Mucosa of descending colon (tissue), 3 donors: ENCODE measurements at regions not wholly inside any gene's neighbourhood (a gene's known extent, or its start where the extent isn't known, plus 50 kb on each side); places are given as distances from the start of the nearest gene placed in this dataset.

Source experiments
- ATAC-seq: fragments of 200-7000 bp; cut with Tn5 transposase; one replicate; pipeline ENCODE4 v1.9.1; 2020; ENCODE audit warnings: mild to moderate bottlenecking, moderate library complexity
- DNase-seq, 3 donors: peaks; one replicate each; pipeline ENCODE4 v3.0.0-alpha.2; 2020
- H3K36me3 ChIP-seq: fragments of 200-600 bp; one replicate; pipeline ENCODE4 v1.8.0; 2021; ENCODE audit warnings: low read depth, mild to moderate bottlenecking
- H3K4me1 ChIP-seq: fragments of 200-600 bp; one replicate; pipeline ENCODE4 v1.8.0; 2021; ENCODE audit warnings: low read depth, mild to moderate bottlenecking
- H3K4me3 ChIP-seq: fragments of 200-600 bp; one replicate; pipeline ENCODE4 v1.8.0; 2021; ENCODE audit warnings: mild to moderate bottlenecking
- H3K9me3 ChIP-seq: fragments of 200-600 bp; one replicate; pipeline ENCODE4 v1.8.0; 2021; ENCODE audit warnings: mild to moderate bottlenecking
- CTCF ChIP-seq: fragments of 200-600 bp; IDR thresholded peaks from one replicate; pipeline ENCODE4 v1.8.0; 2022; ENCODE audit warnings: antibody characterized with exemption, mild to moderate bottlenecking
- intact Hi-C, 2 donors: fragments of 100-400 bp; cut with DNase I in 1 of 2; cut with micrococcal nuclease in 1 of 2; formaldehyde crosslinking; loops; one replicate each; pipeline versions ENCODE4 v1.11.0 to v1.11.1; 2022; cut with DNase I, micrococcal nuclease
- donor health status: DM: no; HTN: no; CAD: no; lungs with moderate emphysema.
- donor health status: DM: no; HTN: no; CAD: no.
- donor health status: DM: no; HTN: yes; CAD: no.

DNA sequence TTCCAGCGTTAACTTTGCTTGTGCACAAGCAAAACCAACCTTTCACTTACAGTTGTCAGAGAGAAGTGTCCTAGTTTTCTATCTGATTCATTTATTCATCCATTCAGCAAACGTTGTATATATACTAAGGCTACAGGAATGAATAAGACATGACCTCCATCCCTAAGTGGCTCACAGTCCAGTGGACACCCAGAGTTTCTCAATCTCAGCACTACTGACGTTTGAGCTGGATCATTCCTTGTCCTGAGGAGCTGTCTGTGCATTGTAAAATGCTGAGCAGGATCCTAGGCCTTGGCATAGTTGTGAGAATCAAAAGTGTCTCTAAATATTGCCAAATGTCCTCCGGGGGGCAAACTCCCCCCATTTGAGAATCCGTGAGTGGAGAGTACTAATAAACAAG is 166.7 kb upstream of the PRKCQ start:
- no peak overlapping the region for H3K4me3 ChIP-seq
- no peaks in the 10 kb centered on the region for H3K9me3 ChIP-seq
- TF ChIP-seq CTCF: no peak
- H3K36me3 ChIP-seq: no peaks in the 10 kb centered on the region
- intact Hi-C loops: no loop called here
- ATAC-seq: no peak
- no peaks in the 10 kb centered on the region for H3K4me1 ChIP-seq
- DNase-seq: no peak

DNA sequence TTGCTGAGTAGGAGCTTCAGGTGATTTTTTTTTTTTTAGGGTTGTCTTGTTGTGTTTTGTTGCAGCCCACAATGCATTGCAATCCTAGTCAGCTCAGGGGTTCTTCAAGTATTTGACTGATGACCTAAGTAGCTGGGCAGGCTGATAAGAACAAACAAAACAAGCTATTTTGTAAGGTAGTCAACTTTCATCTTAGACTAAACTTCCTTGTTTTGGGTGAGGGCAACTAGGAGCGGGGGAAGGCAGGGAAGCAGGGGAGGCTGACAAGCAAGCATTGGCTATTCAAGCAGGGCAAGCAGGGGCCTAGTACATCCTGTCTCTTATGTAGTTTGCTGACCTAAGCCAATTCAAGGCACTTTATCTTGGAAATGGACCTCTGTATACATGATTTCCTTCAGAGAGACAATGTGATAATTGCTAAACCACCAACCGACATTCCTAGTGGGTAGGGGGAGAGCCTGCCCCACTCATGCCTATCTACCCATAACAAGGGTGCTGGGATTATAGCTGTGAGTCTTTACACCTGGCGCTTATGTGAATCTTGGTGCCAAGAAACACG is 163.3 kb upstream of the PRKCQ start:
- no peak for TF ChIP-seq CTCF
- no peaks in the 10 kb centered on the region for H3K36me3 ChIP-seq
- ATAC-seq (no peak), DNase-seq (no peak)
- no peak overlapping the region for H3K4me3 ChIP-seq
- no peaks in the 10 kb centered on the region for H3K4me1 ChIP-seq
- intact Hi-C loops: no loop called here
- H3K9me3 ChIP-seq: no peaks in the 10 kb centered on the region

DNA sequence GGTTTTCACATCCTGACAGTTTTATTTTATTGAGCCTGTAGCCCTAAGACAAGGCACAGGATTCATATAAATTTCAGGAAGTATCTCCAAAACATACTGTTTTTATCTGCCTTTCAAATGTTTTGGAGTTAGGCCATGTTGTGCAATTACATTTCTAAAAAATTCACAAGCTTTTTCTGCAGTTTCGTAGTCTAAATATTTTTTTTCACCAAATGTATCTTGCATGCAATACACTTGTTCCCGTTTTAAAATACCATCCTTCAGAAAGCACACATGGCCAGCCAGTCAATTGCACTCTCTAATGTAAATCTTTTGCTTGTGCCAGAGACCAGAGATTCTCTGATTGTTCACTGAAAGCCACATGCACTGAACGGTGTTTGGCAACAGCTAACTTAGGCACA is 161.5 kb upstream of the PRKCQ start:
- no peak for TF ChIP-seq CTCF
- Histone ChIP-seq H3K9me3 (no peaks in the 10 kb centered on the region), H3K4me3 (no peak overlapping the region), H3K4me1 (no peaks in the 10 kb centered on the region), H3K36me3 (no peaks in the 10 kb centered on the region)
- no peak for ATAC-seq
- no peak for DNase-seq
- intact Hi-C loops: no loop called here

DNA sequence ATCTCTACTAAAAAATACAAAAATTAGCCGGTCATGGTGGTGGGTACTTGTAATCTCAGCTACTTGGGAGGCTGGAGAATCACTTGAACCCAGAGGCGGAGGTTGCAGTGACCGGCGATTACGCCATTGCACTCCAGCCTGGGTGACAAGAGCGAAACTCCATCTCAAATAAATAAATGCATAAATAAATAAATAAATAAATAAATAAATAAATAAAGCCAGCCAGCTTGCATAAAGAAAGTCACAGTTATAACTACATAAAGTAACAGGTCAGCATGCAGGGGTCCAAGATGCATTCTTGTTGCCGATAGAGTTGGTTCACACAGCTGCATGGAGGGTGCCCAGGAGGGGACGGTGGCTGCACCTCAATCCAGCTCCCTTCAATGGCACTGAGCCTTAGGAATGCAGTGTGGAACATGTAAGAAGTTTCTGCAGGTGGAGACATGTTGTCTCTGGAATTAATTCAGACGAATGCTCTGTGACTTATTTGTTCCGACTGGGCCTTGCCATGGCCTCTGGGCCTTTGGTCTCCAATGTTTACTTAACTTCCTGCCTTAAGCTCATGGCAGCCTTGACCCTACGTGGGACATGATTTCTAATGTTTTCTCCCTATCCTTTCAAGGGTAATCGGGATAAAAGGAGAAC is 159.6 kb upstream of the PRKCQ start:
- Histone ChIP-seq H3K36me3 (no peaks in the 10 kb centered on the region), H3K4me1 (no peaks in the 10 kb centered on the region), H3K4me3 (no peak overlapping the region), H3K9me3 (no peaks in the 10 kb centered on the region)
- TF ChIP-seq CTCF: no peak
- DNase-seq: no peak
- no peak for ATAC-seq
- intact Hi-C loops: no loop called here

DNA sequence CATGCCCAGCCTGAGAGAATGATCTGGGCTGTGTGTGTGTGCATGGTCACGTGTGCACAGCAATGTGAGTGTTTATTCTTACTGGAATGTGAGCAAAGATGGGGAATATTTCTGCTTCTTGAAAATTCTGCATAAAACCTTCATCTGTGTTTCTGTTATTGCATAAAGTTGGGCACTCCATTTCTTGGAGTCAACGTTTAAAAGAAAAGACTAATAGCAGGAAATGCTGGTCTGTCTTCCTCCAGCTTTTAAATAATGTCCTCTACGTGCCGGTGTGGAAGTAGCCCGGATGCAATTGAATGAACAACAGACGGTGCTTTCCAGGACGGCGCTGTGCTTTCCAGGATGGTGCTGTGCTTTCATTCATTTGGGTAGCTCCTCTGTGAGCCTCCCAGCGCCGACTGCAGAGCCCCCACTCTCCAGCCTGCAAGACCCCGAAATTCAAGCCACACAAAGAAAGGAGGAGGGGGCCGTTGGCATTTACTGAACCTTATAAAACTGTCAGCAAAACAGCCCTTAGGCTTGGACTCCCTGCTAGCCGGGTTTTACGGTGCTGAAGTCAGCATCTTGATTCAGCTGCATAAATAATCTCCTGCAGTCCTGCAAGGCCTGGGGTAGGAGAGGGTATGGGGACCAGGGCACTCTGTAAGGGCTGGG is 158.2 kb upstream of the PRKCQ start:
- H3K4me3 ChIP-seq: no peak overlapping the region
- TF ChIP-seq CTCF: no peak
- intact Hi-C loops: no loop called here
- DNase-seq: no peak
- ATAC-seq: no peak
- no peaks in the 10 kb centered on the region for H3K9me3 ChIP-seq
- H3K36me3 ChIP-seq: no peaks in the 10 kb centered on the region
- no peaks in the 10 kb centered on the region for H3K4me1 ChIP-seq
